CD4-positive, alpha-beta T cell treated with Interleukin-17A for 4 hours (primary cell): ENCODE measurements at regions not wholly inside any gene's neighbourhood (a gene's known extent, or its start where the extent isn't known, plus 50 kb on each side); places are given as distances from the start of the nearest gene placed in this dataset.
A peak's percentile ranks its signal among the peaks of the same experiment; 100 is the strongest.
"Not testable (repeated sequence)": the region's sequence is repeated elsewhere in the genome, so short reads cannot be mapped to it uniquely, and the experiment has no call there.

ENCODE experiments used
- DNase-seq: peaks from one replicate; pipeline ENCODE4 v3.0.0-alpha.2; 2020; ENCODE audit warnings: mixed read lengths

DNA sequence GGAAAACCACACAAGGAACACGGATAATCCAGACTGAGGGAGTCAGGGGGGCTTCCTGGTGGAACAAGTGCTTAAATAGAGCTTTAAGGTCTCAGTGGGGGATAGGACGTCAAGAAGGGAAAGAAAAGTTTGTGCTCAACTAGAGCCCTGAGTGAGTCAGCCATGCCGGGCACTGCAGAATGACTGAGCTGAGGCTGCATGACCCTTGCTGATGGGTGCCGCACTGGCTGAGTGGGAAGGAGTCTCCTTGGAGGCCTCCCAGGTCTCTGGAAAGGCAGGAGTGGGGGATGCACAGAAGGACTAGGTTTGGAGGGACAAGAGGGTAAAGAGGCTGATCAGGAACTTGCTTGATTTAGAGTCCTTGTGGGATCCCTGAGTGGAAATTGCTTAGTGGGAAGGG, 150.3 kb downstream of the RPLP1 start:
- no peak for DNase-seq

DNA sequence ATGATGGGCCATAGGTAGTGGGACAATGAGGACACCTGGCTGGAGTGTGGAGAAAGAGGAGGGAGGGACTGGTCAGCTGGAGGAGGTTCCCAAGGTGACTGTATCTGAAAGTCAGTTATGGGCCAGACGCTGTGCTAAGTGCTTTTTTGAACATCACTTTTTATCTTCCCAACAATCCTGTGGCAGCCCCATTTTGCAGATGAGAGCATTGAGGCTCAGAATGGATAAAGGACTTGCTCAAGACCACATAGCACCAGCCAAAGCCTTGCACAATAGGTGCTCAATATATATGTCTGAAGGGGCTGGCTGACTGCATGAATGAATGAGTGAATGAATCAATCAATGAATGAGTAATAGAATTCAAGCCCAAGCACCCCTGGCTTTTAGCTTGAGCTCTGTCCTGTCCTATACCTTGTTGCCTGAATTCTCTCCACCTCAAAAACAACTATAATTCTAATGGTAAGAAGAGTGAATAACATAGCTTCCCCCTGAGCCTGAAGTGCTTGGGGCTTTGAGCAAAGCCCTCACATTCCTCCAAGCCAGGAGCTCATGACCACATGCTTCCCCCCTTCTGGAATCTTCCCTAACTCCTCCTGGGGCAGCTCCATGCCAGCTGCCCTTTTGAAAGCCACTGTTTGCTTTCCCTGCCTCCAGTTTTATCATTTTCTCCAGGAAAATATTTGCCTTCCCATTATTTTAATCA, 150.9 kb downstream of the RPLP1 start:
- DNase-seq, result no peak

- DNase-seq, result peak; percentile 9
Measured at GRCh38 chr15:69604072-69604411, 151.4 kb downstream of the RPLP1 start.

GRCh38 chr15:69606144-69606543, 153.5 kb downstream of the RPLP1 start:
- no peak for DNase-seq

GRCh38 chr15:69606921-69607500, 154.4 kb downstream of the RPLP1 start:
- DNase-seq, result no peak

DNA sequence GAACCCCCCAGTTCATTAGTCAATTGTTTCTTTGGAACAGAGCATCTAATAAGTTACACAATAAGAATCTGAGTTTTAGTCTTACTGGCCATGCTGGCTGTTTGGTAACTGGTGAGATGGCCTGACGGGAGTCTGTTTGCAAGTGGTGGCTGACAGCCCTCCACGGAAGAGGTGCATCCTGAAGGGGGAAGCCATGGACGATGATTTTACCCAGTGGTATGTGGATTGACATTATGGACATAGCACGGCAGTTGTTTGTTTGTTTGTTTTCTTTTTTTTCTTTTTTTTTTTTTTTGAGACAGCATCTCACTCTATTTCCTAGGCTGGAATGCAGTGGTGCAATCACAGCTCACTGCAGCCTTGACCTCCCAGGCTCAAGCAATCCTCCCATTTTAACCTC, 156.0 kb downstream of the RPLP1 start:
- no peak for DNase-seq

- no peak for DNase-seq
Measured at GRCh38 chr15:69609176-69609575, 156.6 kb downstream of the RPLP1 start.

- DNase-seq, result no peak
Measured at GRCh38 chr15:69609776-69610175, 157.2 kb downstream of the RPLP1 start.

DNA sequence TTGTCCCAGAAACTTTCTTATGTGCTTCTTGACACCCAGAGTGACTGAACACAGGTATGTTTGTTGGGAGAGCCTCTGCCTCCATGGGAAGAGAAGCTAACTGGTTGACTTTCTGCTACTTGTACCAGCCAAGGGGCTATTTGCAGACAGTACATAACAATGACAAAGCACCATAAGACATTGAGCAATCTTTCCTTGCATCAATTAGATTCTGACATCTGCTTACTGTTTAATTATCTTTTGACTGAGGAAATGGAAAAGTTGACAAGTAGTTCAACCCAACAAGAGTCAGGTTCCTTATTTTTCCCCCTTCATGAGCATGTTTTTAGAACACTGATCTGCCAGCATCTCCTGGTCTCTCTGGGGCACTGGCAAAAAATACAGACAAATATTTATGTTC, 157.7 kb downstream of the RPLP1 start:
- no peak for DNase-seq

- no peak for DNase-seq
Measured at GRCh38 chr15:69610858-69611257, 158.2 kb downstream of the RPLP1 start.

GRCh38 chr15:69612112-69612511, 159.5 kb downstream of the RPLP1 start:
- no peak for DNase-seq

DNA sequence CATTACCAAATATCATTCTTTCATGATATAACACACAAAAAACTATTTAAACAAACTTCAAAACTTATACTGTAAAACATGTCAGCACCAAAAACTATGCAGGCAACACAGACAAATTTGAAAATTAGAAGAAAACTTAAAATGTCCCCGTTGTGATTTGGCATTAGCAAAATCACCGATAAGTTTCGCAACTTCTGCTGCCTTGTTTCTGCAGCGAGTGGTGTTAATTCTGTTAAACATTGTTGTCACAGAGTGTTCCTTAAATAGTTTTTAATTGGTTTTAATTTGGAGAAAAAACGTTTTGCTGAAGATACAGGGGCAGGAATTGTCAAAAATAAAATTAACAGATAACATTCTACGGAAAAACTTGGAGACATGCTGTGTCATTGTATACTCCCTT, 160.6 kb downstream of the RPLP1 start:
- DNase-seq, result no peak

DNA sequence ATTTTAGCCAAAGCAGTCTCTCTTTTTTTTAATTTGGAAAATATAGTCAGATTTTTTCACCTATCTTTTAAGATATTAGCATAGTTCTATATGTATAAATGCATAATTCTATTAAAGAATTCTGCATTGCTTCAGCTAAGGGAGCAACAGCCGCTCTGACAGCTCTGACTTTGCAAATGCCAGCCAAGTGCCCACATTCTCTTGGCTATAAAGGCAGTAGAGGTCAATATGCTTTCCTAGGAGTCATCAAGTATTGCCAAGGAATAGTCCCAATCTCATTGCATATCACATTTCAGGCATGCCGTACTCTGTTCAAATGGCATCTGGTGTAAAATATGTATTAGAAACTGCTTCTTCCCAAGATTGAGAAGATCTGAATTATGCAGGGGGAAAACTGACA, 161.4 kb downstream of the RPLP1 start:
- DNase-seq, result no peak

GRCh38 chr15:69615736-69616135, 163.1 kb downstream of the RPLP1 start:
- no peak for DNase-seq

GRCh38 chr15:69616558-69616957, 163.9 kb downstream of the RPLP1 start:
- no peak for DNase-seq

DNA sequence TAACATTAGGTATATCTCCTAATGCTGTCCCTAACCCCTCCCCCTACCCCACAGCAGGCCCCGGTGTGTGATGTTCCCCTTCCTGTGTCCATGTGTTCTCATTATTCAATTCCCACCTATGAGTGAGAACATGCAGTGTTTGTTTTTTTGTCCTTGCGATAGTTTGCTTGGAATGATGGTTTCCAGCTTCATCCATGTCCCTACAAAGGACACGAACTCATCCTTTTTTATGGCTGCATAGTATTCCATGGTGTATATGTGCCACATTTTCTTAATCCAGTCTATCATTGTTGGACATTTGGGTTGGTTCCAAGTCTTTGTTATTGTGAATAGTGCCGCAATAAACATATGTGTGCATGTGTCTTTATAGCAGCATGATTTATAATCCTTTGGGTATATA, 164.5 kb downstream of the RPLP1 start:
- not testable (repeated sequence) for DNase-seq

GRCh38 chr15:69623392-69624154, 171.0 kb downstream of the RPLP1 start:
- DNase-seq, result no peak

- no peak for DNase-seq
Measured at GRCh38 chr15:69624155-69624520, 171.5 kb downstream of the RPLP1 start.

DNA sequence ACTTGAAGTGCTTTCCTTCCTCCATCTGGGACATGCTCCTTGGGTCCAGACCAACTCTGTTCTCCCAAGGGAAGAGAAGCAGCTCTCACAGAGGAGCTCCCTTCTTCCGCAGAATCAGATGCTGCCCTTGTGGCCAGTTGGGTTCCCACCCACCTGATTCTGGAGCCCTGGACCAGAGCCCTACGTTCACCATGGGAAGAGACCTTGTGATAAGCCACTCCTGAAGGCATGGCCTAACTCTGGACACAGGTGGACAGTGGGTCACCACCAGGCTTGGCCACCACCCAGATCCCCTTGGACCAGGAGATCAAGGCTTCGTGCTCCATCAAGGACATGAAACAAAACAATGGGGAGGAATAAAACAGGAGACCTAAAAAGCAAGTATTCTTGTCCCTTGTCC, 172.2 kb downstream of the RPLP1 start:
- no peak for DNase-seq

DNA sequence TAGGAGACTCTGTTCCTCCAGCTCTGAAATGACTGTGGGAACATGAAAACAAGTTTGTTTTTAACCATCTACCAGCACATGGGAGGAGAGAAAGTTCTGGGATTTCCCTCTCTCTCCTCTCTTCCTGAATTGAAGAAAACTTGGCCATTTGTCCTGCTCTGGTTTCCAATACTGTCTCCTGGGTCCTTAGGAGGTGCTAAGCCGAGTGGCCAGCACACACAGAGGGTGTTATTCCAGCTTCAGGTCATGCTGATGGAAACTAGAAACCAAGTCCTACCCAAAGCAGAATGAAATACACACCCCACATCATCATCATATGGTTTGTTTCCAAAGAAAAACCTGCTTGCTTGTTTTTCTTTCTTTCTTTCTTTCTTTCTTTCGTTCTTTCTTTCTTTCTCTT, 172.7 kb downstream of the RPLP1 start:
- DNase-seq, result no peak

GRCh38 chr15:69626095-69627066, 173.8 kb downstream of the RPLP1 start:
- DNase-seq, result no peak

- no peak for DNase-seq
Measured at GRCh38 chr15:69627548-69628158, 175.0 kb downstream of the RPLP1 start.
